ENCODE measurements at regions not wholly inside any gene's neighbourhood (a gene's known extent, or its start where the extent isn't known, plus 50 kb on each side); places are given as distances from the start of the nearest gene placed in this dataset.

DNA sequence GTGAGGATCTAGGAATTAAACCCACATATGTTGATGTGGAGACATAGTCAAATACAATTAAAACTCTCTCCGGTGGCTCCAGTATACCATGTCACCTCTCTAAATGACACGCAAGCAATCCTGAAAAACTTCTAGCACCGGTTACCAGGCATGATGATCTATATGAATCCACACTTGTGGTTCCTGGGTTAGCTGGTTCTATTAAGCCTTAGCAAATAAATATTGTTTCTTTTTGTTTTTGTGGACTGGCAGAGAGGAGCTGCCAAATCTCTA is 104.8 kb downstream of the SEC61B start:
- DNase-seq (ENCODE audit: low spot score) = no peak

DNA sequence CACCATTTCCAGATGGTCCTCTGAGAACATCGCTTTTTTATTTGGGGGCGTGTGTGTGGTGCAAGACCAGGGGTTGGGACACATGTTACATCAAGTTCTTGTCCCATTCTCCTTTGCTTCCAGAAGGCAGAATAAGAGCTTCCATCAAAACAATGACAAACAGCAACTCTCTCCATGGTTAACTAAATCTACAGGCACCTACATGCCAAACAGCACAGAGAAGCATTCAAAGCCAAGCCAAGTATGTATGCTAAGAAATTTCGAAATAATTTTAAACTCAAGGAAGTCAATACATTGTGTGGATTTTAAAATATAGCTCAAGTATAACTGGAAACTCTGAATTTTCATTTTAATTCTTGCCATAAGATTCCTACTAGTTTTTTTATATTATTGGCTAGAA is 105.6 kb downstream of the SEC61B start:
- no peak for DNase-seq (ENCODE audit: low spot score)

GRCh38 chr9:99335280-99335679 is 113.2 kb downstream of the SEC61B start:
- no peak for DNase-seq (ENCODE audit: low spot score)

DNA sequence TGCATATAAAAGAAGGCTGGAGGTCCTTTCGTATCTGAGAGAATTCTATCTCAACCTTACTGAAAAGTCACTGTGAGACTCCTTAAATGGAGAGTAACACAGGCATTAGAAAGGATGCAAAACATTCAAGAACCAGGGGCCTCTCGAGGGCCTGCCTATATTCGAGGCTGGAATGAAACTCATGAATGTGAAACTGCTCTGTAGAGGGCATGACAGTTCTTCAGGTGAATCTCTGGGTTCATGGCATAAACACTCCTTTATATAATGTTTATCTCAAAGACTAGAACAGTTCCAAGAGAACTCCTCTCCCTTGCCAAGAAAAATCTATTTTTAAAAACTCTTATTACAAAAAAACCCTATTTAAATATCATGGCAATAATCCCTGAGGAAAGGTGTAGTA is 113.9 kb downstream of the SEC61B start:
- DNase-seq (ENCODE audit: low spot score) = no peak

DNA sequence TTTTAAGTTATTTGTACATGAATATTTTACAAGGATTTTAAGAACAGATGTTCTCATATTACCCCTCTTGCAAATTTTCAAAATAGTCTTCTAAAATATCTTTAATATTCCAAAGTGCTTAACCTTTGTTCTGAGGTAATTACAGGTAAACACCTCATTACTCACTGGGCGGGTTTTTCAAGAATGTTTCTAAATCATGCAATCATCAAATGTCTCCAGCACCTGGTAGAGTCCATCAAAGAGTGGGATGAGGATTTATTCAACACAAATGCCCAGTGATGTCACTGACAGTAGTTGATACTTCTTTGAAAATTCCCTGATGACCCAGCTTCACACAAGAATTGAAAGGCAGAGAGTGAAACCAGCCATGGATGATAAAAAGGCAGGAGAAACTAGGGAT is 114.4 kb downstream of the SEC61B start:
- DNase-seq (ENCODE audit: low spot score) = no peak

- DNase-seq (ENCODE audit: low spot score) = peak; percentile 33
These were observed 118.2 kb downstream of the SEC61B start for GRCh38 chr9:99340281-99340680.

- no peak for DNase-seq (ENCODE audit: low spot score)
These were observed 119.6 kb downstream of the SEC61B start for GRCh38 chr9:99341686-99342085.

- no peak for DNase-seq (ENCODE audit: low spot score)
These were observed 123.4 kb downstream of the SEC61B start for GRCh38 chr9:99345451-99345850.

DNA sequence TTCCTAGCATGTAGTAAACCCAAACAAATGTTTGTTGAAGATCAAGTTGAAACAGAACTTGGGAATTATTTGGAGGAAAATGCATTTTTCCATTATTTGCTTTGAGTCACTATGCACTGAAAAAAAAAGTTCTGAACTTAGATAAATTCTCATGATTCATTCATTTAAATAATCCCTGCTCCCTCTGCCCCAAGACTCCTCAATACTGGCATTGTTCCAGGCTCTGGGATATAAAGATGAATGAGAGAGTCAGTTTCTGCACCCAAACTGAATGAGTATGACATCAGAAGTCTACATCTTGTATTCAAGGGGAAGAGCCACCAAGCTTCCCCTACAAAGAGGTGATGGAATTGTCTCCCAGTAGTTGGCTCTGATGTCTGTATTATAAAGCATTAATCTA is 123.9 kb downstream of the SEC61B start:
- peak; percentile 19 for DNase-seq (ENCODE audit: low spot score)

DNA sequence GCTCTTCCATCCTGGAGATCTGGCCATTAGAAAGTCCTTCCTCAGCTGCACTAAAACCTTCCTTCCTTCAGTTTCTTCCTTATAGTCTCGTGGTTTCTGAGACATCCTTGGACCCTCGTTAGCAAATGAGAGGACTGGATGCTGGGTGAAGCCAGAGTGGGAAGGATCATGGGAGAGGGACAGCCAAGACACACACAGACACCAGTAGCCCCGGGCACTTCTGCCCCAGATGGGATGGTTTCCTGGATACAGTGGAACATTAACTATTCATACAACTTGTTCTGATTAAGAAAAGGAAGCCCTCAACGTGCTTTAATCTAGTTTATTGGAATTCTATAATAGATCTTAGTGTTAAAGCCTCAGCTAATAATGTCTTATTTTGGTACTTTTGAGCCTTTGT is 125.5 kb downstream of the SEC61B start:
- no peak for DNase-seq (ENCODE audit: low spot score)

GRCh38 chr9:99348289-99348688 is 126.2 kb downstream of the SEC61B start:
- no peak for DNase-seq (ENCODE audit: low spot score)

GRCh38 chr9:99349870-99350269 is 127.8 kb downstream of the SEC61B start:
- DNase-seq (ENCODE audit: low spot score) = no peak

- DNase-seq (ENCODE audit: low spot score) = no peak
These were observed 128.4 kb downstream of the SEC61B start for GRCh38 chr9:99350461-99350860.

GRCh38 chr9:99351647-99352046 is 129.6 kb downstream of the SEC61B start:
- no peak for DNase-seq (ENCODE audit: low spot score)

DNA sequence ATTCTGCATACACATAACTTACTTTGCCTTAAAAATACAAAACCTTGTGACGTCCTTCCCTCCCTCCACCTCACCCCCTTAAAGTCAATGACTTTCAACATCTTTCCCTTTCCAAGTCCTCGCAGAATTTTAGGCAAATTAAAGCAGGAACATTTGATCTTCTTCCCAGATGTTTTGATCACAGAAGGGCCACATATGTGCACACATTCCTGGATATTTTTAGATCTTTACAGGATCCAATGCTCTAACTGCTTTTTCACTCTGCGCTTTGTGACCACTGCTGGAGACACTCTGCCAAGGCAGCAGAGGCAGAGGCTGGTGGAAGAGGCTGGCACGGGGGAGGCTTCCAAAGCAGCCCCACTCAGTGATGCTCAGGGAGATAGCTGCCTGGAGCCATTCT is 130.7 kb downstream of the SEC61B start:
- no peak for DNase-seq (ENCODE audit: low spot score)

- no peak for DNase-seq (ENCODE audit: low spot score)
These were observed 131.3 kb downstream of the SEC61B start for GRCh38 chr9:99353408-99353807.

DNA sequence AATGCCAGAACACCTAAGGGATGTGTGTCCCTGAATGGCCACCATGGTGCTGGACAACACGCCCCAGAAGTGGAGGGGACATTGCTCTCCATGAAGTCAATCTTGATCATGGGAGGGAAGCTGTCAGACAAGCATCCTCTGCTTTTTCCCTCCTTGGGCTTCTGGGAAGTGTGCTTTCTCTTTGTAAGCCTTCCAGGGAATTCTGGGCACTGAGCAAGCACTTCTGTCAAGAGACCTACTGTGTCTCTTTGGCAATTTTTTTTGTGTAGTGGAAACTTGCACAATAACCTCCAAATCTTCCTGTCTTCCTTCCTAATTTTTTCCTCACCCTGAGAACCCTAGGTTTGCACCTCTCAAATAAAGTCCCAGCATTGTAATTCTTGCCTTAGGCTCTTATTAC is 132.0 kb downstream of the SEC61B start:
- no peak for DNase-seq (ENCODE audit: low spot score)

- DNase-seq (ENCODE audit: low spot score) = no peak
These were observed 134.5 kb downstream of the SEC61B start for GRCh38 chr9:99356512-99356971.

GRCh38 chr9:99357575-99357974 is 135.5 kb downstream of the SEC61B start:
- no peak for DNase-seq (ENCODE audit: low spot score)

GRCh38 chr9:99358668-99359067 is 136.6 kb downstream of the SEC61B start:
- no peak for DNase-seq (ENCODE audit: low spot score)

GRCh38 chr9:99359336-99359735 is 137.3 kb downstream of the SEC61B start:
- no peak for DNase-seq (ENCODE audit: low spot score)

DNA sequence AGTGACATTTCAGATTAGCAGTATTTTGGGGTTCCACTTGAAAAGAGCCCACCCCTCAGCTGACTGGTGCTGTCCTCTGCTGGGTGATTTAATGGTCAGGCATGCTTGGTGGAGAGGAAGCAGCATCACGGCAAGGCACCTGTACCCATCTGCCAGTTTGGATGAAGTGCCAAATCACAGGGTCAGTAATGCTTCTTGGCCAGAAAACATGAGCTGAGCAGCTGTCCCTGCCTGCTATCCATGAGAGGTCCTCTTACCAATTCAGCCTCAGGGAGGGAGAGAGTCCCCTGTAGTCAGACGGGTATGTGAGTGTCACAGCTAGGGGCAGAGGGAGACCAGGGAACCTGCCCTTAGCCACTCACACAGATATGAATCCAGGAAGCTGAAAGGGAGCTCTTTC is 137.9 kb downstream of the SEC61B start:
- no peak for DNase-seq (ENCODE audit: low spot score)

- no peak for DNase-seq (ENCODE audit: low spot score)
These were observed 139.7 kb downstream of the SEC61B start for GRCh38 chr9:99361817-99362216.

DNA sequence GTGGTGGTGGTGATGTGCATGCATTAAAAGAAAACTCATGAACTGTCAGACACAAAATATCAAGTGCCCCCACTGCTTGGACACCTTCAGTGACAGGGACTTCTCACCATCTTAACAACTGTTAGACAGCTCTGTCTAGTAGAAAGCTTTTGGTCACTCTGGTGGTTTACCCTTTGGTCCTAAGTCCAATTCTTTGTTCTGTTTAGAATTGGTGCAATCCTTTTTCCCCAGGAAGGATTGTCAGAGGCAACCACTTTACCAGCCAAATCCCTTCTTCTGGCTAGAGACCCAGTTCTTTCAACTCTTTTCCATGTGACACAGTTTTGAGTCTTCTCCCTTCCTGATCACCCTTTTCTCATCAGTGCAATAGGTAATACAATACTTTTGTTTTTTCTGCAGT is 140.2 kb downstream of the SEC61B start:
- no peak for DNase-seq (ENCODE audit: low spot score)

GRCh38 chr9:99363509-99363908 is 141.4 kb downstream of the SEC61B start:
- no peak for DNase-seq (ENCODE audit: low spot score)

Measured in A172 (cell line).